Effector CD8-positive, alpha-beta T cell (primary cell): ENCODE measurements at regions not wholly inside any gene's neighbourhood (a gene's known extent, or its start where the extent isn't known, plus 50 kb on each side); places are given as distances from the start of the nearest gene placed in this dataset.
"Not testable (repeated sequence)": the region's sequence is repeated elsewhere in the genome, so short reads cannot be mapped to it uniquely, and the experiment has no call there.

Source experiments
- DNase-seq: peaks from one replicate; lab custom pipeline; 2025; lab: John Stamatoyannopoulos, UW

DNA sequence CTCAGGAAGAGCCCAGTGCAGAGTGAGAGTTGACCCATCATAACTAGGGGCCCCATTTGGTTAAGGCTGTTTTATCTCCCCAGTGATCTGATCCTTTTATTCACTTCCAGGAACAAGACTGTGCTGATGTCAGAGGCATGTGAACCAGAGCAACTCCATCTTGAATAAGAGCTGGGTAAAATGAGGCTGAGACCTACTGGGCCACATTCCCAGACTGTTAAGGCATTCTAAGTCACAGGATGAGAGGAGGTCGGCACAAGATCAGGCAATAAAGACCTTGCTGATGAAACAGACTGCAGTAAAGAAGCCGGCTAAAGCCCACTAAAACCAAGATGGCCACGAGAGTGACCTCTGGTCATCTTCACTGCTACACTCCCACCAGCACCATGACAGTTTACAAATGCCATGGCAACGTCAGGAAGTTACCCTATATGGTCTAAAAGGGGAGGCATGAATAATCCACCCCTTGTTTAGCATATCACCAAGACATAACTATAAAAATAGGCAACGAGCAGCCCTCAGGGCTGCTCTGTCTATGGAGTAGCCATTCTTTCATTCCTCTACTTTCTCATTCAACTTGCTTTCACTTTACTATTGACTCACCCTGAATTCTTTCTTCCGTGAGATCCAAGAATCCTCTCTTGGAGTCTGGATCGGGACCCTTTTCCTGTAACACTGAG lies 55.3 kb upstream of the CHST15 start:
- DNase-seq, result not testable (repeated sequence)

DNA sequence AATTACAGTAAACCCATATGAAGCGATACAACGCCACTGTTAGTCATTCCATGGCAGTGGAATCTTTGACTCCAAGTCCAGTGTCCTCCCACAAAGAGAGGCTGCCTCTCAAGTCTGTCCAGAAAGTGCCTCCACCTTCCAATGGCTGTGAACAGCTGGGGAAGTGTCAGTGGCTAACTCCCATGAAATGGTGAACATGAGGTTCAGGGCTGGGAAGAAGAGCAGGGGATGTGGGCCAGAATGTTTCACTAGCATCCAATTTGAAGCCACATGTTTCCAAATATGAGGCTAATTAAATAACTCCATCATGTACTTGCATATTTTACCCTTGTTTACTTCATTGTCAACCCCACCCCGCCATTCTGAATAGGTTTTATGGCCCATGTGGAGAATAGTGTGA lies 53.1 kb upstream of the CHST15 start:
- no peak for DNase-seq

DNA sequence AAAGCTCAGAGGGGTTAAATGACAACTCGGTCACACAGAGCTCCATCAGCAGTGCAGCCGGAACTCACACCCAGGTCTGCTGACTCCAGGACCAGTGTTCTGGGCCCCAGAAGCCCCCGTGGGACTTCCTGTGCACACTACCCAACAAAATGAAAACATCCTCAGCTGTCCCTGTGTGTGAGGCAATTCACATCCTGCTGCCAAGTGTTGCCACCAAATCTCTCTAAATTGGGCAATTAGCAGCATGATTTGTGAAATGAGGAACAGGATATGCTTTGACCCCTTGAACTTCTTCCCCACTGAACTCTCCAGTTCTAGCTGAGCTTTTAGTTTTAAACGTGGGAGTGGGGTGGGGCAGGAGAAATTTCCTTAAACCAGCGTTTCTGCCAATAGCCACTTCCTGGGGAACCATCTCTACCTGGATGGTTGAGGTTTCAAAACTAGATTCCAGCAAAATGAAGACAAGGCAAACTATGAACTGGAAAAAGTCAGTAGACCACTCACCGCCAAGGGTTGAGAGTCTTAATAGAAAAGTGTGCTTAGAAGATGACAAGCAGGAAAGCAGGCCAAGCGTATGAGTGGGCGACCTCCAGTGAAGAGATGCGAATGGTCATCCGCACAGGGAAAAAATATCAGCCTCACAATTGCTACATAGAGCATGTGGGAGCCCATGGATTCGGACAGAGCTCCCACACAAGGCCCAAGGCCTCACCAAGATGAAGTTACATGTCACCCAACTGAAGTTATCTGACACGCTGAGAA lies 51.9 kb upstream of the CHST15 start:
- no peak for DNase-seq

DNA sequence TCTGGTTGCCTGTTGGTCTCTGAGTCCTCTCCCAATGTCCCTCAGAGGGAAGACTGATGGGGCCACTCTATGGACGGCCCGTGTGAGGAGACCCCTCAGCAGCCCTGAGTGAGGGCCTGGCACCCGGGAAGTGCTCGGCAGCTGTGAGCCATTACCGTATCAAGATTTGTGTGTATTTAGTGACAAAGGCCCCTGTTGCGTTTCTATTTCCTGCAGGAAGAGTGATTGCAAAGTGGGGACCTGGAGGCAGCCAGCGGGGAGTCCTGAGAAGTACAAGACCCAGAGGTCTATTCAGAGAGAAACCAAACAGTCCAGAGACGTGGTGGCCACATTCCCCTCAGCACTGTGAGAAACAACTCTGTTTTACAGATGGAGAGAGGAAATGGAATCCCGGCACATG lies 51.1 kb upstream of the CHST15 start:
- no peak for DNase-seq

DNA sequence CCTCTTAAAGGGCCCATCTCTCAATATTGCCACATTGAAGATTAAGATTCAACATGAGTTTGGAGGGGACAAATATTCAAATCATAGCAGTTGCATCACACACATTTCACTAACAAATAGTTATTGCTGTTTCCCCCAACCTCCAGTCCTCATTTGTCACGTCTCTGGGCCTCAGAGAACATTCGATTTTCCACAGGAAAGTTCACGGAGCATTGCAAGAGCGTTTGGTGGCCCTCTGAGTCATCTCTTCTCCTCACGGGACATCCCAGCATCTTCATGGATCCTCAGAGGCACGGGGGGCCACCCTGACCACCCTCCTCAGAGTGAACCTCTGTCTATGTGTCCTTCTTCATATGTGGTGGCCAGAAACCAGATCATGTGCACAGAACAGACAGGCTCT lies 50.3 kb upstream of the CHST15 start:
- DNase-seq, result no peak
